GM23338 (cell line): ENCODE measurements at regions not wholly inside any gene's neighbourhood (a gene's known extent, or its start where the extent isn't known, plus 50 kb on each side); places are given as distances from the start of the nearest gene placed in this dataset.

Experiments used
- ATAC-seq: fragments of 200-7000 bp; cut with Tn5 transposase; 3 replicates; pipeline ENCODE4 v1.9.1; 2020
- DNase-seq: peaks from one replicate; pipeline ENCODE4 v3.0.0-alpha.2; 2015; ENCODE audit warnings: low spot score
- H2AFZ ChIP-seq: fragments of 200-600 bp; sonication (generic); 2 replicates; pipeline ENCODE4 v1.8.0; 2016; ENCODE audit warnings: antibody characterized with exemption, mild to moderate bottlenecking, moderate library complexity
- H3F3A ChIP-seq: fragments of 200-600 bp; sonication (generic); replicated peaks from 2 replicates; pipeline ENCODE4 v1.8.0; 2017; ENCODE audit warnings: antibody characterized with exemption, mixed run types, low read depth
- H3K27ac ChIP-seq: fragments of 200-600 bp; sonication (generic); 2 replicates; pipeline ENCODE4 v1.6.1; 2016; ENCODE audit warnings: low read depth
- H3K27me3 ChIP-seq: fragments of 200-600 bp; sonication (generic); 2 replicates; pipeline ENCODE4 v1.8.0; 2016; ENCODE audit warnings: mild to moderate bottlenecking, mixed run types, moderate library complexity; ENCODE audit not compliant: insufficient read depth
- H3K36me3 ChIP-seq: fragments of 200-600 bp; sonication (generic); 2 replicates; pipeline ENCODE4 v1.8.0; 2016; ENCODE audit warnings: mild to moderate bottlenecking; ENCODE audit not compliant: insufficient read depth
- H3K4me1 ChIP-seq: fragments of 200-600 bp; sonication (generic); 2 replicates; pipeline ENCODE4 v1.8.0; 2016; ENCODE audit warnings: mild to moderate bottlenecking, moderate library complexity; ENCODE audit not compliant: insufficient read depth
- H3K4me2 ChIP-seq: fragments of 200-600 bp; sonication (generic); 2 replicates; pipeline ENCODE4 v1.7.1; 2017; ENCODE audit warnings: mixed run types
- H3K4me3 ChIP-seq: fragments of 200-600 bp; sonication (generic); 2 replicates; pipeline ENCODE4 v1.6.1; 2016; ENCODE audit warnings: mixed run types
- H3K79me2 ChIP-seq: fragments of 200-600 bp; sonication (generic); replicated peaks from 2 replicates; pipeline ENCODE4 v1.8.0; 2017; ENCODE audit warnings: mild to moderate bottlenecking; ENCODE audit not compliant: insufficient read depth
- H3K9me2 ChIP-seq: fragments of 200-600 bp; sonication (generic); 2 replicates; pipeline ENCODE4 v1.8.0; 2017; ENCODE audit not compliant: insufficient read depth
- H4K20me1 ChIP-seq: fragments of 200-600 bp; sonication (generic); replicated peaks from 2 replicates; pipeline ENCODE4 v1.8.0; 2017; ENCODE audit warnings: mild to moderate bottlenecking; ENCODE audit not compliant: insufficient read depth
- H3K27ac Mint-ChIP-seq: 2 replicates; pipeline ENCODE4 v1.8.0; 2020; ENCODE audit warnings: inconsistent platforms, mild to moderate bottlenecking, moderate library complexity, mixed read lengths
- H3K27me3 Mint-ChIP-seq: 3 replicates; pipeline ENCODE4 v1.8.0; 2022; ENCODE audit warnings: low read depth, mild to moderate bottlenecking, moderate library complexity, mixed read lengths, inconsistent platforms; ENCODE audit not compliant: insufficient read depth, poor library complexity
- H3K36me3 Mint-ChIP-seq: 3 replicates; pipeline ENCODE4 v1.8.0; 2021; ENCODE audit warnings: low read depth, mild to moderate bottlenecking, inconsistent platforms, moderate library complexity, mixed read lengths
- H3K4me1 Mint-ChIP-seq: 3 replicates; pipeline ENCODE4 v1.8.0; 2020; ENCODE audit warnings: mild to moderate bottlenecking, inconsistent platforms, mixed read lengths
- H3K4me3 Mint-ChIP-seq: 3 replicates; pipeline ENCODE4 v1.8.0; 2021; ENCODE audit warnings: moderate library complexity, mild to moderate bottlenecking, inconsistent platforms, mixed read lengths
- H3K9me3 Mint-ChIP-seq: 3 replicates; pipeline ENCODE4 v1.8.0; 2020; ENCODE audit warnings: moderate library complexity, mild to moderate bottlenecking, inconsistent platforms, mixed read lengths
- CREB1 ChIP-seq: fragments of 250-450 bp; sonication (Bioruptor Pico); IDR thresholded peaks from 2 replicates; pipeline ENCODE4 v1.5.0; 2020; ENCODE audit warnings: low read depth, mild to moderate bottlenecking, moderate library complexity
- CTCF ChIP-seq, 2 experiments: fragments of 200-600 bp in 1 of 2; sonication (generic) in 1 of 2; conservative IDR thresholded peaks; 2 replicates each; pipeline versions ENCODE4 v1.5.1 to v1.6.1; 2016 to 2017; ENCODE audit warnings: antibody characterized with exemption in 2 of 2, low read depth in 2 of 2, mild to moderate bottlenecking in 2 of 2, moderate library complexity in 1 of 2
- EZH2phosphoT487 ChIP-seq: fragments of 200-600 bp; sonication (generic); IDR thresholded peaks from one replicate; pipeline ENCODE4 v1.8.1; 2018; ENCODE audit warnings: antibody characterized with exemption; ENCODE audit not compliant: unreplicated experiment
- JUNB ChIP-seq: IDR thresholded peaks from one replicate; pipeline ENCODE4 v1.6.1; 2016; ENCODE audit warnings: antibody characterized with exemption; ENCODE audit not compliant: unreplicated experiment
- NANOG ChIP-seq: IDR thresholded peaks from 2 replicates; pipeline ENCODE4 v1.6.1; 2016; ENCODE audit warnings: antibody characterized with exemption, borderline replicate concordance
- REST ChIP-seq: IDR thresholded peaks from one replicate; pipeline ENCODE4 v1.6.1; 2018; ENCODE audit warnings: antibody characterized with exemption; ENCODE audit not compliant: unreplicated experiment
- STAT1 ChIP-seq: IDR thresholded peaks from one replicate; pipeline ENCODE4 v1.6.1; 2016; ENCODE audit warnings: antibody characterized with exemption; ENCODE audit not compliant: unreplicated experiment
- ZNF114 ChIP-seq: fragments of 250-450 bp; sonication (Bioruptor Pico); IDR thresholded peaks from 2 replicates; pipeline ENCODE4 v1.5.0; 2020; ENCODE audit warnings: mild to moderate bottlenecking, moderate library complexity
- TF ChIP-seq, protein P1 (sequence below): fragments of 250-450 bp; sonication (Bioruptor Pico); IDR thresholded peaks from 2 replicates; pipeline ENCODE4 v1.5.0; 2020; ENCODE audit warnings: mild to moderate bottlenecking, moderate library complexity
- TF ChIP-seq, protein P2 (sequence below): IDR thresholded peaks from 2 replicates; pipeline ENCODE4 v1.6.1; 2016; ENCODE audit warnings: antibody characterized with exemption

DNA sequence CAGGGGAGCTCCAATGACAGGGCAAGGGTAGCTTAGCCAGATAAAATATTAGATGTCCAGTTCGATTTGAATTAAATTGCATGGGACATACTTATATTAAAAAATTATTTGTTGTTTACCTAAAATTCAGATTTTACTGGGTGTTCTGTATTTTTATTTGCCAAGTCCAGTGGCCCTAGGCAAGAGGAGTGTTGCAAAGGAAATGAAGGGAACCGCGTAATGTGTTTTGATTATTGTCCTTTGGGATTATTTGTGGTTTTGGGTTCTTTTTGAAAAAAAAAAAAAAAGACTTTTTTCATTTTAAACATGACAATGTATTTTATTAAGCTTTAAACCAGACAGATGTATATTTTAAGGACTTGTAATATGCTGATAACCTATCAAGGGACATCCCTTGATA is 179.3 kb downstream of the C9orf152 start:
- no peaks in the 10 kb centered on the region for H4K20me1 ChIP-seq
- H3K4me1 ChIP-seq = peaks cover 11% of the 10 kb centered on the region
- no peak overlapping the region for H2AFZ ChIP-seq
- H3K27me3 ChIP-seq = no peaks in the 10 kb centered on the region
- DNase-seq (no peak), ATAC-seq (no peak)
- no peaks in the 10 kb centered on the region for H3F3A ChIP-seq
- H3K79me2 ChIP-seq = no peaks in the 10 kb centered on the region
- Mint-ChIP-seq H3K9me3 (no peaks in the 10 kb centered on the region), H3K4me3 (no peak overlapping the region), H3K27ac (no peak overlapping the region), H3K36me3 (no peaks in the 10 kb centered on the region), H3K4me1 (peaks cover 28% of the 10 kb centered on the region), H3K27me3 (no peaks in the 10 kb centered on the region)
- TF ChIP-seq CTCF (conservative IDR thresholded peaks at IDR 0.05; ENCODE audit: low read depth in 2 of 2) = no peak
- TF ChIP-seq REST = no peak
- TF ChIP-seq ZNF114 (CRISPR knock-in tag) = no peak
- no peaks in the 10 kb centered on the region for H3K36me3 ChIP-seq
- H3K4me3 ChIP-seq = no peak overlapping the region
- H3K4me2 ChIP-seq = no peak overlapping the region
- H3K9me2 ChIP-seq = no peaks in the 10 kb centered on the region
- no peak overlapping the region for H3K27ac ChIP-seq

GRCh38 chr9:110029429-110029955 is 178.5 kb downstream of the C9orf152 start:
- no peak overlapping the region for H3K4me3 Mint-ChIP-seq
- no peak overlapping the region for H3K27ac Mint-ChIP-seq
- H3K27ac ChIP-seq = no peak overlapping the region
- no peaks in the 10 kb centered on the region for H4K20me1 ChIP-seq
- H3K4me3 ChIP-seq = no peak overlapping the region
- DNase-seq (no peak), ATAC-seq (no peak)
- no peaks in the 10 kb centered on the region for H3K36me3 ChIP-seq
- H3K4me1 Mint-ChIP-seq = peaks cover 30% of the 10 kb centered on the region
- no peaks in the 10 kb centered on the region for H3K9me2 ChIP-seq
- no peak overlapping the region for H3K4me2 ChIP-seq
- peaks cover 11% of the 10 kb centered on the region for H3K4me1 ChIP-seq
- no peak overlapping the region for H2AFZ ChIP-seq
- H3F3A ChIP-seq = no peaks in the 10 kb centered on the region
- H3K27me3 Mint-ChIP-seq = no peaks in the 10 kb centered on the region
- no peaks in the 10 kb centered on the region for H3K79me2 ChIP-seq
- H3K9me3 Mint-ChIP-seq = no peaks in the 10 kb centered on the region
- H3K36me3 Mint-ChIP-seq = no peaks in the 10 kb centered on the region
- no peaks in the 10 kb centered on the region for H3K27me3 ChIP-seq
- TF ChIP-seq, protein P1, sequence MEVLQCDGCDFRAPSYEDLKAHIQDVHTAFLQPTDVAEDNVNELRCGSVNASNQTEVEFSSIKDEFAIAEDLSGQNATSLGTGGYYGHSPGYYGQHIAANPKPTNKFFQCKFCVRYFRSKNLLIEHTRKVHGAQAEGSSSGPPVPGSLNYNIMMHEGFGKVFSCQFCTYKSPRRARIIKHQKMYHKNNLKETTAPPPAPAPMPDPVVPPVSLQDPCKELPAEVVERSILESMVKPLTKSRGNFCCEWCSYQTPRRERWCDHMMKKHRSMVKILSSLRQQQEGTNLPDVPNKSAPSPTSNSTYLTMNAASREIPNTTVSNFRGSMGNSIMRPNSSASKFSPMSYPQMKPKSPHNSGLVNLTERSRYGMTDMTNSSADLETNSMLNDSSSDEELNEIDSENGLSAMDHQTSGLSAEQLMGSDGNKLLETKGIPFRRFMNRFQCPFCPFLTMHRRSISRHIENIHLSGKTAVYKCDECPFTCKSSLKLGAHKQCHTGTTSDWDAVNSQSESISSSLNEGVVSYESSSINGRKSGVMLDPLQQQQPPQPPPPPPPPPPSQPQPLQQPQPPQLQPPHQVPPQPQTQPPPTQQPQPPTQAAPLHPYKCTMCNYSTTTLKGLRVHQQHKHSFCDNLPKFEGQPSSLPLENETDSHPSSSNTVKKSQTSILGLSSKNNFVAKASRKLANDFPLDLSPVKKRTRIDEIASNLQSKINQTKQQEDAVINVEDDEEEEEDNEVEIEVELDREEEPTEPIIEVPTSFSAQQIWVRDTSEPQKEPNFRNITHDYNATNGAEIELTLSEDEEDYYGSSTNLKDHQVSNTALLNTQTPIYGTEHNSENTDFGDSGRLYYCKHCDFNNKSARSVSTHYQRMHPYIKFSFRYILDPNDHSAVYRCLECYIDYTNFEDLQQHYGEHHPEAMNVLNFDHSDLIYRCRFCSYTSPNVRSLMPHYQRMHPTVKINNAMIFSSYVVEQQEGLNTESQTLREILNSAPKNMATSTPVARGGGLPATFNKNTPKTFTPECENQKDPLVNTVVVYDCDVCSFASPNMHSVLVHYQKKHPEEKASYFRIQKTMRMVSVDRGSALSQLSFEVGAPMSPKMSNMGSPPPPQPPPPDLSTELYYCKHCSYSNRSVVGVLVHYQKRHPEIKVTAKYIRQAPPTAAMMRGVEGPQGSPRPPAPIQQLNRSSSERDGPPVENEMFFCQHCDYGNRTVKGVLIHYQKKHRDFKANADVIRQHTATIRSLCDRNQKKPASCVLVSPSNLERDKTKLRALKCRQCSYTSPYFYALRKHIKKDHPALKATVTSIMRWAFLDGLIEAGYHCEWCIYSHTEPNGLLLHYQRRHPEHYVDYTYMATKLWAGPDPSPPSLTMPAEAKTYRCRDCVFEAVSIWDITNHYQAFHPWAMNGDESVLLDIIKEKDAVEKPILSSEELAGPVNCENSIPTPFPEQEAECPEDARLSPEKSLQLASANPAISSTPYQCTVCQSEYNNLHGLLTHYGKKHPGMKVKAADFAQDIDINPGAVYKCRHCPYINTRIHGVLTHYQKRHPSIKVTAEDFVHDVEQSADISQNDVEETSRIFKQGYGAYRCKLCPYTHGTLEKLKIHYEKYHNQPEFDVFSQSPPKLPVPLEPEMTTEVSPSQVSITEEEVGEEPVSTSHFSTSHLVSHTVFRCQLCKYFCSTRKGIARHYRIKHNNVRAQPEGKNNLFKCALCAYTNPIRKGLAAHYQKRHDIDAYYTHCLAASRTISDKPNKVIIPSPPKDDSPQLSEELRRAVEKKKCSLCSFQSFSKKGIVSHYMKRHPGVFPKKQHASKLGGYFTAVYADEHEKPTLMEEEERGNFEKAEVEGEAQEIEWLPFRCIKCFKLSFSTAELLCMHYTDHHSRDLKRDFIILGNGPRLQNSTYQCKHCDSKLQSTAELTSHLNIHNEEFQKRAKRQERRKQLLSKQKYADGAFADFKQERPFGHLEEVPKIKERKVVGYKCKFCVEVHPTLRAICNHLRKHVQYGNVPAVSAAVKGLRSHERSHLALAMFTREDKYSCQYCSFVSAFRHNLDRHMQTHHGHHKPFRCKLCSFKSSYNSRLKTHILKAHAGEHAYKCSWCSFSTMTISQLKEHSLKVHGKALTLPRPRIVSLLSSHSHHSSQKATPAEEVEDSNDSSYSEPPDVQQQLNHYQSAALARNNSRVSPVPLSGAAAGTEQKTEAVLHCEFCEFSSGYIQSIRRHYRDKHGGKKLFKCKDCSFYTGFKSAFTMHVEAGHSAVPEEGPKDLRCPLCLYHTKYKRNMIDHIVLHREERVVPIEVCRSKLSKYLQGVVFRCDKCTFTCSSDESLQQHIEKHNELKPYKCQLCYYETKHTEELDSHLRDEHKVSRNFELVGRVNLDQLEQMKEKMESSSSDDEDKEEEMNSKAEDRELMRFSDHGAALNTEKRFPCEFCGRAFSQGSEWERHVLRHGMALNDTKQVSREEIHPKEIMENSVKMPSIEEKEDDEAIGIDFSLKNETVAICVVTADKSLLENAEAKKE (CRISPR knock-in tag) = no peak
- TF ChIP-seq, protein P2, sequence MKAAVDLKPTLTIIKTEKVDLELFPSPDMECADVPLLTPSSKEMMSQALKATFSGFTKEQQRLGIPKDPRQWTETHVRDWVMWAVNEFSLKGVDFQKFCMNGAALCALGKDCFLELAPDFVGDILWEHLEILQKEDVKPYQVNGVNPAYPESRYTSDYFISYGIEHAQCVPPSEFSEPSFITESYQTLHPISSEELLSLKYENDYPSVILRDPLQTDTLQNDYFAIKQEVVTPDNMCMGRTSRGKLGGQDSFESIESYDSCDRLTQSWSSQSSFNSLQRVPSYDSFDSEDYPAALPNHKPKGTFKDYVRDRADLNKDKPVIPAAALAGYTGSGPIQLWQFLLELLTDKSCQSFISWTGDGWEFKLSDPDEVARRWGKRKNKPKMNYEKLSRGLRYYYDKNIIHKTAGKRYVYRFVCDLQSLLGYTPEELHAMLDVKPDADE = no peak
- TF ChIP-seq STAT1 (no peak), EZH2phosphoT487 (no peak), CREB1 (CRISPR knock-in tag) (no peak), JUNB (no peak), NANOG (no peak)
